ENCODE measurements at regions not wholly inside any gene's neighbourhood (a gene's known extent, or its start where the extent isn't known, plus 50 kb on each side); places are given as distances from the start of the nearest gene placed in this dataset.

GRCh38 chr3:168533600-168533999 is 437.9 kb upstream of the GOLIM4 start:
- ATAC-seq (no peak), DNase-seq (no peak)
- Histone ChIP-seq H3K9me3 (no peaks in the 10 kb centered on the region), H3K36me3 (ENCODE audit: low read depth) (no peaks in the 10 kb centered on the region), H3K4me1 (ENCODE audit: low read depth) (no peaks in the 10 kb centered on the region), H3K4me3 (no peak overlapping the region)
- intact Hi-C loops (cut with DNase I, micrococcal nuclease), result no loop called here
- no peak for TF ChIP-seq CTCF (IDR thresholded peaks at IDR 0.05)

- no peak for TF ChIP-seq CTCF (IDR thresholded peaks at IDR 0.05)
- Histone ChIP-seq H3K4me1 (ENCODE audit: low read depth) (no peaks in the 10 kb centered on the region), H3K4me3 (no peak overlapping the region), H3K36me3 (ENCODE audit: low read depth) (no peaks in the 10 kb centered on the region), H3K9me3 (no peaks in the 10 kb centered on the region)
- intact Hi-C loops (cut with DNase I, micrococcal nuclease), result no loop called here
- no peak for ATAC-seq
- DNase-seq, result no peak
Observed at GRCh38 chr3:168532135-168532534, 436.4 kb upstream of the GOLIM4 start.

GRCh38 chr3:168531116-168531515 is 435.4 kb upstream of the GOLIM4 start:
- Histone ChIP-seq H3K4me1 (ENCODE audit: low read depth) (no peaks in the 10 kb centered on the region), H3K4me3 (no peak overlapping the region), H3K36me3 (ENCODE audit: low read depth) (no peaks in the 10 kb centered on the region), H3K9me3 (no peaks in the 10 kb centered on the region)
- DNase-seq, result no peak
- no peak for ATAC-seq
- TF ChIP-seq CTCF (IDR thresholded peaks at IDR 0.05), result no peak
- intact Hi-C loops (cut with DNase I, micrococcal nuclease), result no loop called here

GRCh38 chr3:168524129-168524528 is 428.4 kb upstream of the GOLIM4 start:
- intact Hi-C loops (cut with DNase I, micrococcal nuclease), result no loop called here
- Histone ChIP-seq H3K4me1 (ENCODE audit: low read depth) (no peaks in the 10 kb centered on the region), H3K36me3 (ENCODE audit: low read depth) (no peaks in the 10 kb centered on the region), H3K9me3 (no peaks in the 10 kb centered on the region), H3K4me3 (no peak overlapping the region)
- TF ChIP-seq CTCF (IDR thresholded peaks at IDR 0.05), result no peak
- DNase-seq, result no peak
- no peak for ATAC-seq

- ATAC-seq (peak; percentile 59), DNase-seq (no peak)
- Histone ChIP-seq H3K4me3 (no peak overlapping the region), H3K36me3 (ENCODE audit: low read depth) (no peaks in the 10 kb centered on the region), H3K9me3 (no peaks in the 10 kb centered on the region), H3K4me1 (ENCODE audit: low read depth) (no peaks in the 10 kb centered on the region)
- intact Hi-C loops (cut with DNase I, micrococcal nuclease), result no loop called here
- no peak for TF ChIP-seq CTCF (IDR thresholded peaks at IDR 0.05)
Observed at GRCh38 chr3:168517249-168518071, 421.7 kb upstream of the GOLIM4 start.
